ENCODE measurements at regions not wholly inside any gene's neighbourhood (a gene's known extent, or its start where the extent isn't known, plus 50 kb on each side); places are given as distances from the start of the nearest gene placed in this dataset.

DNA sequence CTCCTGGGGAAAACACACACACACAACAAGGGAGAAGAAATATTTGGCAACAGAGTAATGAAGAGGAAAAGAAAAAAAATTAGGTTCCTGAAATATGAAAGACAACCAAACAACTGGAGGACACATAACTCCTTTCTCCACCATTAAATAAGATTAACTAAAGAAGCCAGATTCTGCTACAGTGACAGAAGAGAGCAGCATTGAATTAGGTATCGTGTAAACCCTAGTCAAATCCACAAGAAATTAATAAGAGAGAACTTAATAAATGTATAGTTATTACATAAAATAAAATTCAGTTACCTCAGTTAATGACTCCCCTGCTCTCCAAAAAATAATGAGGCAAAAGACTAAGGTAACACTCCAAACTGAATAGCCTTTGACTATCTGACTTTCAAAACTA, 306.7 kb downstream of the CRPPA start:
- Mint-ChIP-seq H3K4me1 (peaks cover 6% of the 10 kb centered on the region), H3K4me3 (no peak overlapping the region), H3K9me3 (peaks cover 8% of the 10 kb centered on the region), H3K36me3 (ENCODE audit: low read depth) (no peaks in the 10 kb centered on the region), H3K27ac (no peak overlapping the region), H3K27me3 (no peaks in the 10 kb centered on the region)
- ChIA-PET CTCF (interaction anchor here (1.9 kb wide), 1 partner anchor 450 kb away, joined by 9 read pairs; no protein-coding TSS in a partner anchor), POLR2A (interaction anchor here (0.7 kb wide), 1 partner anchor 9 kb away, joined by 3 read pairs; no protein-coding TSS in a partner anchor)
- no peak for DNase-seq

- POLR2A ChIA-PET = interaction anchor here (0.7 kb wide), 1 partner anchor 9 kb away, joined by 3 read pairs; no protein-coding TSS in a partner anchor
- DNase-seq = no peak
- Mint-ChIP-seq H3K27ac (no peak overlapping the region), H3K4me3 (no peak overlapping the region), H3K36me3 (ENCODE audit: low read depth) (no peaks in the 10 kb centered on the region), H3K27me3 (no peaks in the 10 kb centered on the region), H3K4me1 (peaks cover 6% of the 10 kb centered on the region), H3K9me3 (peaks cover 8% of the 10 kb centered on the region)
- CTCF ChIA-PET = interaction anchor here (1.9 kb wide), 1 partner anchor 451 kb away, joined by 9 read pairs; no protein-coding TSS in a partner anchor
Observed at GRCh38 chr7:16114071-16114470, 307.3 kb downstream of the CRPPA start.

DNA sequence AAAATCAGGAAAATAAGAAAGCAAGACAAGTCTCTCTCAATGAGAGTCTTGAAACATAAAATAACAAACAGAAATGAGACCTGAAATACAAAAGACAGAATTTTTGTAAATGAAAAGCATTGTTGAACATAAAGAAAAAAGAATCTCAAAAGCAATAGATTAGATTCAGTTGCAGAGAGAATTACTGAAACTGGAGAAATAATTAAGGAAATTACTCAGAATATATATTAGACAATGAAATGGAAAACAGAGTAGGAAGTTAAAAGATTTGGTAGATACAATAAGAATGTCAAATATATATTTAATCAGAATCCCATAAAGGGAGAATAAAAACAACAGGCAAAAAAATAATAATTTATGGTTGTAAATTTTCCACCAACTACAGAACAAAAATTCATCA, 308.3 kb downstream of the CRPPA start:
- ChIA-PET POLR2A (no interaction called here), CTCF (no interaction called here)
- Mint-ChIP-seq H3K9me3 (peaks cover 10% of the 10 kb centered on the region), H3K27ac (no peak overlapping the region), H3K27me3 (no peaks in the 10 kb centered on the region), H3K4me1 (peaks cover 6% of the 10 kb centered on the region), H3K4me3 (no peak overlapping the region), H3K36me3 (ENCODE audit: low read depth) (no peaks in the 10 kb centered on the region)
- DNase-seq = no peak

DNA sequence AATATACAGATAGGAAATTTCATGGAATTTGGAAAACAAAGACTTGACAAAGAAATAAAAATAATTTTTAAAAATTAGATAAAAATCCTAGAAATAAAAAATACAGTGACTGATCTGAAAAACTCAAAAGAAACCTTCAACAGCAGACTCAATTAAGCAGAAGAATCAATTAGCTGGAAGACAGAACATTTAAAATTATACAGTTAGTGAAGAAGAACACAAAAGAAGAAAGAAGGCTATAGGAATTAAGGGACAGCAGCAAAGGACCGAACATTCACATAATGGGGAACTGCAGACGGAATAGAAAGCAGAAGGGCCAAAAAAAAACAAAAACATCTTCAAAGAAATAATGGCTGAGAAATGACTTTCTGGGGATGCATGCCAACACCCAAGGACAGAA, 314.5 kb downstream of the CRPPA start:
- Mint-ChIP-seq H3K36me3 (ENCODE audit: low read depth) (no peaks in the 10 kb centered on the region), H3K27me3 (no peaks in the 10 kb centered on the region), H3K9me3 (peaks cover 23% of the 10 kb centered on the region), H3K27ac (no peak overlapping the region), H3K4me1 (peaks cover 6% of the 10 kb centered on the region), H3K4me3 (no peak overlapping the region)
- no peak for DNase-seq
- POLR2A ChIA-PET = no interaction called here
- CTCF ChIA-PET = no interaction called here

DNA sequence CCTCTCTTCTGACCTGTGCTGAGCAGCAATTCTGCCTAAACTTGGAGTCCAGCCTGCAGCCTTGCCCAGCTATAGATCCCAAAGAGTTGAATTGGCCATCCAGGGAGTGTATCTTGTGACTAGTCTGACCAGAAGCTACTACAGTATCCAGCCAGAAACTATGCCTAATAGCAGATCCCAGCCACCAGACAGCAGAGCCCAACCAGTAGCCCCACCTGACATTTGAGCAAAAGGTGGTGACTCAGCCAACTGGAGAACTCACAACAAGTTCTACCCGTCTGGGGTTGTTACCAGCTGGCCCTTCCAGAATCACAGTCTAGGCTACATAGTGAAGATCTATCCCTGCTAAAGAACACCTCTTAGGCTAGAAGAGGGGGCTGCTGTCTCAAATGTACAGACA, 315.0 kb downstream of the CRPPA start:
- Mint-ChIP-seq H3K9me3 (peaks cover 23% of the 10 kb centered on the region), H3K36me3 (ENCODE audit: low read depth) (no peaks in the 10 kb centered on the region), H3K27ac (no peak overlapping the region), H3K27me3 (no peaks in the 10 kb centered on the region), H3K4me3 (no peak overlapping the region), H3K4me1 (peaks cover 6% of the 10 kb centered on the region)
- POLR2A ChIA-PET = no interaction called here
- CTCF ChIA-PET = no interaction called here
- DNase-seq = no peak

- H3K4me1 Mint-ChIP-seq = no peaks in the 10 kb centered on the region
- H3K27ac Mint-ChIP-seq = no peak overlapping the region
- no peak for DNase-seq
- no peaks in the 10 kb centered on the region for H3K9me3 Mint-ChIP-seq
- no peaks in the 10 kb centered on the region for H3K27me3 Mint-ChIP-seq
- ChIA-PET POLR2A (no interaction called here), CTCF (no interaction called here)
- H3K36me3 Mint-ChIP-seq (ENCODE audit: low read depth) = no peaks in the 10 kb centered on the region
- H3K4me3 Mint-ChIP-seq = no peak overlapping the region
Observed at GRCh38 chr7:16099302-16099849, 322.0 kb downstream of the CRPPA start.

- H3K4me3 Mint-ChIP-seq = no peak overlapping the region
- H3K27ac Mint-ChIP-seq = no peak overlapping the region
- POLR2A ChIA-PET = no interaction called here
- no peaks in the 10 kb centered on the region for H3K36me3 Mint-ChIP-seq (ENCODE audit: low read depth)
- CTCF ChIA-PET = interaction anchor here (0.9 to 1.7 kb wide), 2 partner anchors 21 to 466 kb away, joined by 3 to 5 read pairs; no protein-coding TSS in a partner anchor
- DNase-seq = no peak
- no peaks in the 10 kb centered on the region for H3K9me3 Mint-ChIP-seq
- no peaks in the 10 kb centered on the region for H3K4me1 Mint-ChIP-seq
- H3K27me3 Mint-ChIP-seq = no peaks in the 10 kb centered on the region
Observed at GRCh38 chr7:16098585-16099179, 322.7 kb downstream of the CRPPA start.

DNA sequence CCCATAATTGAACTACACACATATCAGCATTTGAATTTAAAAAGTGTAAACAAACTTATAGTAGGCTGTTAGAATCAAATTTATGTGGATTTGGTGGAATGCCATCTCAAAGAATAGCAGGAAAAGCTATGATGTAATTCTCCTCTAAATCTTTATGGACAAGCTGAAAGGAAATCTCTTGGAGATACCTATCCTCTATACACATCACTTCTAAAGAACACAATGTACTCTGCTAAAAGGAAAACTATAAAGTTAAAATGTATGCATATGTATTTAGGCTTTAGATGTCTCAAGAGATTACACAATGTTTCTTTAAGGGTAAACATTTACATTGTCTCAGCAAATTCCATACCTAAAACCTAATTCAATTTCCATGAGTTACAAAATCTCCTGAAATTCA, 323.3 kb downstream of the CRPPA start:
- CTCF ChIA-PET = interaction anchor here (0.9 to 1.7 kb wide), 3 partner anchors 18 to 467 kb away, joined by 3 to 5 read pairs (median 3); no protein-coding TSS in a partner anchor
- no peak for DNase-seq
- H3K4me3 Mint-ChIP-seq = no peak overlapping the region
- no peaks in the 10 kb centered on the region for H3K36me3 Mint-ChIP-seq (ENCODE audit: low read depth)
- no peaks in the 10 kb centered on the region for H3K4me1 Mint-ChIP-seq
- no peaks in the 10 kb centered on the region for H3K9me3 Mint-ChIP-seq
- H3K27ac Mint-ChIP-seq = no peak overlapping the region
- POLR2A ChIA-PET = no interaction called here
- H3K27me3 Mint-ChIP-seq = no peaks in the 10 kb centered on the region

DNA sequence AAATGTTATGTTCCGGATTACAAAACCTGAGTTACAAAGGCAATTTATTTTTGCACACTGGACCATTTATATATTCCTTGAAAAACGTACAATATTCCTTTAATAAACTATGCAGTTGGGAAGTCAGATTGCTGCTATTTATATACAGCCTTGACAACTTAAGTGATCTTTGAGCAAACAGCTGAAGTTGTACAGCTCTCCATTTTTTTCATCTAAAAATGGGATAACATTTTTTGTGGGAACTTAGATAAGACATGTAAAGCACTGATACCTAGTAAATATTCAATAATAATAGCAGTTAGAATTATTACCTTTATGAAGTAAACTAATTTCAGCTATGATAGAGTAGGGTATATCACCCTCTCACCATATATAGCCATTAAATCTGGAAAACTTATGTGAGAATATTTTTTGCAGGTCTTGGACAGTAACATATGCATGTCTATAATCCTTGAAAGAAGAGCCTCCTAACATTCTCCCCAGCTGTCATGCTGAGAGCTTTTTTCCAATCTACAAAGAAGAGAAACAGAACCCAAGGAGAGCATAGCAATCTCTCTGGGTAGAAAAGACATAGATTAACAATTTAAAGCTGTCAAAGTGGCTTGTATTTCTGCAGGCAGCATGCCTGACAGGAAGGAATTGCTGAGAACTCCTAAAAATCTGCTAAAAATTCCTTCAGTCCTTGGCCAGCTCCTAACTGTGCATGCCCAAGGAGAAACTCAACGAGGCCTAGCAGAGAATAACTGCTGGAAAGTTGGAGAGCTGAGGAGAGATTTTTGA, 326.0 kb downstream of the CRPPA start:
- H3K4me1 Mint-ChIP-seq = no peaks in the 10 kb centered on the region
- H3K36me3 Mint-ChIP-seq (ENCODE audit: low read depth) = no peaks in the 10 kb centered on the region
- no peaks in the 10 kb centered on the region for H3K9me3 Mint-ChIP-seq
- no peak overlapping the region for H3K4me3 Mint-ChIP-seq
- DNase-seq = no peak
- CTCF ChIA-PET = no interaction called here
- H3K27ac Mint-ChIP-seq = no peak overlapping the region
- POLR2A ChIA-PET = no interaction called here
- H3K27me3 Mint-ChIP-seq = no peaks in the 10 kb centered on the region

DNA sequence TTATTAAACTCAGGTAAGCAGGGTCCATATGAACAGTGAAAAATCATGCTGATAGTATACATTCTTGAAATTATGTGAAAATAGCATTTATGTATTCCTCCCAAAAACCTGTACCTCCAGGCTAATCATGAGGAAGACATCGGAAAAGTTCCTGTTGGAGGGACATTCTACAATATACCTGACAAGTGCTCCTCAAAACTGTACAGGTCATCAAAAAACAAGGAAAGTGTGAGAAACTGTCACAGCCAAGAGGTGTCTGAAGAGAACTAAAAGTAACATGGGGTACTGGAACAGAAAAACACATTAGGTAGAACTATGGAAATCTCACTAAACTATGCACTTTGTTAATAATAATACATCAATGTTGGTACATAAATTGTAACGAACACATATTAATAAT, 326.7 kb downstream of the CRPPA start:
- H3K36me3 Mint-ChIP-seq (ENCODE audit: low read depth) = no peaks in the 10 kb centered on the region
- POLR2A ChIA-PET = no interaction called here

DNA sequence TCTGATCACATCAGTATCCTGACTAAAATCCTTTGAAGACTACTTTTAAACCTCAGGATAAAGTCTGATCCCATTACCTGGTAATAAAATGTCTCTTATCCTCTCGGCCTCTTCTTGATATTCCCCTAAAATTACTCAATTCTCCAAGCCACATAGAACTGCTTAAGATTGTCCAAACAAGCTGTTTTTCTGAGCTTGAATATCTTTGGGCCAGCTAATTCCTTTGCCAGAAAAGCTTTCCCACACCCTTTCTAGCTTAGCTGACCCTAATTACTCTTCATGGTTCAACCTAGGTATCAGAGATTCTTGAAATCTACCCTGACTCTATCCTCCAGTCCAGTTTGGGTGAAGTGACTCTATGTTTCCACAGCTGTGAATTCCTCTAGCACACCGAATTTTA, 328.6 kb downstream of the CRPPA start:
- H3K36me3 Mint-ChIP-seq (ENCODE audit: low read depth) = no peaks in the 10 kb centered on the region
- POLR2A ChIA-PET = no interaction called here
- no peak overlapping the region for H3K27ac Mint-ChIP-seq
- no peaks in the 10 kb centered on the region for H3K27me3 Mint-ChIP-seq
- no peak for DNase-seq
- H3K9me3 Mint-ChIP-seq = no peaks in the 10 kb centered on the region
- H3K4me3 Mint-ChIP-seq = no peak overlapping the region
- H3K4me1 Mint-ChIP-seq = no peaks in the 10 kb centered on the region
- CTCF ChIA-PET = no interaction called here

More for the DNA sequence above, 326.7 kb downstream of the CRPPA start:
- H3K4me1 Mint-ChIP-seq = no peaks in the 10 kb centered on the region
- no peak for DNase-seq
- CTCF ChIA-PET = no interaction called here
- H3K27me3 Mint-ChIP-seq = no peaks in the 10 kb centered on the region
- no peak overlapping the region for H3K4me3 Mint-ChIP-seq
- H3K27ac Mint-ChIP-seq = no peak overlapping the region
- no peaks in the 10 kb centered on the region for H3K9me3 Mint-ChIP-seq

DNA sequence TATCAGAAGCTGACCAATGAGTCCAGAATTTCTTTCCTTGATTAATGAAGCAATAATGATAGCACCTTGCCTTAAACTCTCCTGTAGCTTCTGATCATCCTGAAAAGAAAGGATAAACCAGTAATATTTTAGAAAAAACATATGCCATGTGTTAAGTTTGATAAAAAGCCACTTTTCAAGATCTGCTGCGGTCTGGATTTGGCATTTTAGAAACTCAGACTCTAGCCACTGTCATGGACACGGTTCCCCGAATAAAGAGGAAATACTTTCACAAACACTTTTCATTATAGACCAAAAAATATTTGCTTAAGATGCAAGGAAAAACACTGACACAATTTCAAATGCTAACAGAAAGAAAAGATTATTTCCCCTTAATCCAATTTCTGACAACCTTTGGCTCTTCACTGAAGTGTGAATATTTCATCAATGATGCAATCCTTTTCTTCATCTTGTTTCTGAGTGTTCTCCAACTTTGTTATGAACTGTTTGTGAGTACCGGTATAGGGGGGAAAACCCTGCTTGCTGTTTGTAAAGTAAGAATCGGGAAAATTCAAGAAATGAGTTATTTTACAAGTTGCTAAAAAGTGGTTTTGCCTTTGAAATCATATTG, 329.5 kb downstream of the CRPPA start:
- no peaks in the 10 kb centered on the region for H3K27me3 Mint-ChIP-seq
- DNase-seq = no peak
- H3K9me3 Mint-ChIP-seq = no peaks in the 10 kb centered on the region
- ChIA-PET POLR2A (no interaction called here), CTCF (no interaction called here)
- H3K36me3 Mint-ChIP-seq (ENCODE audit: low read depth) = no peaks in the 10 kb centered on the region
- H3K4me1 Mint-ChIP-seq = no peaks in the 10 kb centered on the region
- H3K4me3 Mint-ChIP-seq = no peak overlapping the region
- no peak overlapping the region for H3K27ac Mint-ChIP-seq

GRCh38 chr7:16089801-16090200, 331.5 kb downstream of the CRPPA start:
- Mint-ChIP-seq H3K9me3 (no peaks in the 10 kb centered on the region), H3K4me1 (no peaks in the 10 kb centered on the region), H3K27me3 (no peaks in the 10 kb centered on the region), H3K27ac (no peak overlapping the region), H3K4me3 (no peak overlapping the region), H3K36me3 (ENCODE audit: low read depth) (no peaks in the 10 kb centered on the region)
- ChIA-PET POLR2A (no interaction called here), CTCF (no interaction called here)
- no peak for DNase-seq

Measured in activated CD4-positive, alpha-beta memory T cell treated with anti-CD3 and anti-CD28 coated beads, Interleukin-2, amount 10 ng/mL, durations not matched to agents 7 days and 5 days (primary cell).